Mesothelial cell of epicardium (in vitro differentiated cells): ENCODE measurements at regions not wholly inside any gene's neighbourhood (a gene's known extent, or its start where the extent isn't known, plus 50 kb on each side); places are given as distances from the start of the nearest gene placed in this dataset.

ENCODE experiments used
- DNase-seq, 2 experiments: peaks; one replicate each; pipeline ENCODE4 v3.0.0; 2021; ENCODE audit warnings: low spot score in 2 of 2; ENCODE audit not compliant: unreplicated experiment in 2 of 2
- H3K27ac Mint-ChIP-seq: 2 replicates; pipeline ENCODE4 v1.8.0; 2021; ENCODE audit warnings: mixed read lengths
- H3K27me3 Mint-ChIP-seq: 2 replicates; pipeline ENCODE4 v1.8.0; 2021; ENCODE audit warnings: low read depth, mixed read lengths
- H3K36me3 Mint-ChIP-seq: 2 replicates; pipeline ENCODE4 v1.8.0; 2021; ENCODE audit warnings: mixed read lengths
- H3K4me1 Mint-ChIP-seq: 2 replicates; pipeline ENCODE4 v1.8.0; 2021; ENCODE audit warnings: mixed read lengths
- H3K4me3 Mint-ChIP-seq: 2 replicates; pipeline ENCODE4 v1.8.0; 2021; ENCODE audit warnings: mild to moderate bottlenecking, moderate library complexity, mixed read lengths
- H3K9me3 Mint-ChIP-seq: 2 replicates; pipeline ENCODE4 v1.8.0; 2021; ENCODE audit warnings: mixed read lengths
- TF ChIP-seq, protein P1 (sequence below): fragments of 200-600 bp; sonication (generic); IDR thresholded peaks from one replicate; pipeline ENCODE4 v1.5.0; 2021; ENCODE audit warnings: antibody characterized with exemption; ENCODE audit not compliant: unreplicated experiment

DNA sequence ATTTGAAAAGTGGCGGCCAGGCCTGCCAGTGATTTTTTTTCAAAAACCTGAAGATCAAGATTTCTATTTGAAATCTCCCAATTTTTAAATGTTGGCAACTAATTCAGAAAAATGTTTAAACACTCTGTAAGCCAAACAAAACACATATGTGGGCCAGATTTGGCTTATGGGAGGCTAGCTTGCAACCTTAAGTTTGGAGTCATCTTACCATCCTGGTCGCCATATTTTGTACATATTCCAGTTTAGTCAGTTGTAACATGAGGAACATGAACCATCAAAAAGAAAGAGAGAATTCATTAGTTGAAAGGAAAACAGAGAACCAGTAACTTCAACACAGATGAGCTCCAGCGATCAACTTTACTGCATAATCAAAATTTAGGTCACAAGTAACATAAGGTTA lies 115.4 kb downstream of the TMEM26 start:
- H3K9me3 Mint-ChIP-seq: peaks cover 7% of the 10 kb centered on the region

DNA sequence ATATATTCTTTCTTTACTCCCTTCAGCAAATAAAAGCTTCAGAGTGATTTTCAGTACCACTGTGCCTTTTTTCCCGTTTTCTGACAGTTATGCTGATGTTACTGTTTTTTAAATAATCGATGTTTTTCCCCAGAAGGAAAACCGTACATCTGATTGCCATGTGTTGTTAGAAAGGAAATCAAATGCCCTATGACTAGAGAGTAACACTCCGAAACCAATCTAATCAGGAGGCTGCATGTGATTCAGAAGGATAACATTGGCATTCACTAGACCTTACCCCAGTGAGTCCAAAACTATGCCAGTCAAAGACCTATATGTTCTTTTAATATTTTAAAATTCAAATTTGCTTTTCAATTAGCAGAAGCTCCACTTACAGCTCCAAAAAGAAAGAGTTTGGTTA lies 116.3 kb downstream of the TMEM26 start:
- Mint-ChIP-seq H3K4me3 (no peak overlapping the region), H3K9me3 (peaks cover 3% of the 10 kb centered on the region), H3K27me3 (peaks cover 8% of the 10 kb centered on the region), H3K27ac (no peak overlapping the region), H3K36me3 (no peaks in the 10 kb centered on the region), H3K4me1 (no peaks in the 10 kb centered on the region)
- no peak for DNase-seq
- TF ChIP-seq, protein P1, sequence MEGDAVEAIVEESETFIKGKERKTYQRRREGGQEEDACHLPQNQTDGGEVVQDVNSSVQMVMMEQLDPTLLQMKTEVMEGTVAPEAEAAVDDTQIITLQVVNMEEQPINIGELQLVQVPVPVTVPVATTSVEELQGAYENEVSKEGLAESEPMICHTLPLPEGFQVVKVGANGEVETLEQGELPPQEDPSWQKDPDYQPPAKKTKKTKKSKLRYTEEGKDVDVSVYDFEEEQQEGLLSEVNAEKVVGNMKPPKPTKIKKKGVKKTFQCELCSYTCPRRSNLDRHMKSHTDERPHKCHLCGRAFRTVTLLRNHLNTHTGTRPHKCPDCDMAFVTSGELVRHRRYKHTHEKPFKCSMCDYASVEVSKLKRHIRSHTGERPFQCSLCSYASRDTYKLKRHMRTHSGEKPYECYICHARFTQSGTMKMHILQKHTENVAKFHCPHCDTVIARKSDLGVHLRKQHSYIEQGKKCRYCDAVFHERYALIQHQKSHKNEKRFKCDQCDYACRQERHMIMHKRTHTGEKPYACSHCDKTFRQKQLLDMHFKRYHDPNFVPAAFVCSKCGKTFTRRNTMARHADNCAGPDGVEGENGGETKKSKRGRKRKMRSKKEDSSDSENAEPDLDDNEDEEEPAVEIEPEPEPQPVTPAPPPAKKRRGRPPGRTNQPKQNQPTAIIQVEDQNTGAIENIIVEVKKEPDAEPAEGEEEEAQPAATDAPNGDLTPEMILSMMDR: no peak

More for the DNA sequence above, 115.4 kb downstream of the TMEM26 start:
- peaks cover 14% of the 10 kb centered on the region for H3K27me3 Mint-ChIP-seq
- no peak overlapping the region for H3K27ac Mint-ChIP-seq
- H3K36me3 Mint-ChIP-seq: no peaks in the 10 kb centered on the region
- H3K4me1 Mint-ChIP-seq: no peaks in the 10 kb centered on the region
- no peak overlapping the region for H3K4me3 Mint-ChIP-seq
- TF ChIP-seq, protein P1: no peak
- DNase-seq: no peak

DNA sequence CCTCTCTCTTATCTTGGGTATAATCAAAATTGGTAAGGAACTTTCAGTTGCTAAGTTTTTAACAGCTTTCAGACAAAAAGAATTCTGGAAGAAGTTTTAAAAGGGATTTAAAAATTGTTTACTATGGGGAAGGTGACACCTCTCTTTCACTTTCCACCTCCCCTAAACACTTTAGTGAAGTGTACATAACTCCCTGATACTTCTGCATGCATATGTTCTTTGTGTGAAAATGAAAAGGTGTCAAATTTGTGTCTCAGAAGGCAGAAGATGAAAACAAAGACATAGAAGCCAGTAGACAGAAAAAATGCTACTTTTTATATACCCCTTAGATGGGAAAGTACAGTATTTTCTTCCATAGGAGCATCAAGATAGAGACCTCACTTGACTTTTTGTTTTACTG lies 117.8 kb downstream of the TMEM26 start:
- Mint-ChIP-seq H3K9me3 (peaks cover 3% of the 10 kb centered on the region), H3K27ac (no peak overlapping the region), H3K27me3 (peaks cover 8% of the 10 kb centered on the region), H3K4me1 (no peaks in the 10 kb centered on the region), H3K4me3 (no peak overlapping the region), H3K36me3 (no peaks in the 10 kb centered on the region)
- TF ChIP-seq, protein P1: no peak
- DNase-seq: no peak

DNA sequence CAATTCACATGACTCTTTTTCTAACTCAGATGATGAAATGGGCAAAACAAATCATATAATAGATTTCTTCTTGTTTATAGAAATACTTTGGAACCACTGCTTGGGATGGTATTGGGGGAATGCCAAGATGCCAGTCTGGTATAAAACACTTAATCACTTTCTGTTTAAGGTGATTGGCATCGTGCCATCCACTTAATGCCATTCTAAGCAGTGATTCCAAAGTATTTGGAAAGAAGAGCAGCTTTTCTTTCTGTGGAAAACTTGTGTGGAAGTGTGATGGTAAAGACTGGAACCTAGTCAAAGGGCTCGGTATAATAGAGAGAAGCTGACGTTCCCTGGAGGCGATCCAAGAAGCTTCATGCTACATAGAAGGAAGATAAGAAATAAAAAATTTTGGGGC lies 120.6 kb downstream of the TMEM26 start:
- H3K36me3 Mint-ChIP-seq: peaks cover 2% of the 10 kb centered on the region
- H3K27ac Mint-ChIP-seq: no peak overlapping the region
- H3K27me3 Mint-ChIP-seq: peaks cover 3% of the 10 kb centered on the region
- no peak for DNase-seq
- no peaks in the 10 kb centered on the region for H3K4me1 Mint-ChIP-seq
- H3K4me3 Mint-ChIP-seq: no peak overlapping the region
- TF ChIP-seq, protein P1: no peak
- peaks cover 24% of the 10 kb centered on the region for H3K9me3 Mint-ChIP-seq

DNA sequence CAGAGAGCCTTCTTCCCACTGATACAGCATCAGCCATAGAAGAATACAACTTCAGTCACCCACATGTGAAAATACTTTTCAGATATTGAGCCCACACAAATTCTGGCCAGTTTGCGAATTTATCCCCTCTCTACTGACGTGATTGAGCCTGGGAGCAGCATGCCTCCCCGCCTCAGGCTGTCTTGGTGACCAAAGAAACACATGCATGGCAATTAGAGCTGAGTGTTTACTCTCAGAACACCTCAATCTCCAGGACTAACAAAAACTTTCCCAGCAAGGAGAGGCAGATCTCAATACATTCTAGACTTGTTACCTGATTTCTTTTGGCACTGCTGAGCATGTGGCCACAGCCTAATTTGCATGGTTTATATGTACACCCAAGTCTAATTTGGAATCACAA lies 122.5 kb downstream of the TMEM26 start:
- peaks cover 2% of the 10 kb centered on the region for H3K36me3 Mint-ChIP-seq
- TF ChIP-seq, protein P1: no peak
- H3K9me3 Mint-ChIP-seq: peaks cover 27% of the 10 kb centered on the region
- H3K27me3 Mint-ChIP-seq: peaks cover 3% of the 10 kb centered on the region
- DNase-seq: no peak
- no peaks in the 10 kb centered on the region for H3K4me1 Mint-ChIP-seq
- no peak overlapping the region for H3K4me3 Mint-ChIP-seq
- H3K27ac Mint-ChIP-seq: no peak overlapping the region

DNA sequence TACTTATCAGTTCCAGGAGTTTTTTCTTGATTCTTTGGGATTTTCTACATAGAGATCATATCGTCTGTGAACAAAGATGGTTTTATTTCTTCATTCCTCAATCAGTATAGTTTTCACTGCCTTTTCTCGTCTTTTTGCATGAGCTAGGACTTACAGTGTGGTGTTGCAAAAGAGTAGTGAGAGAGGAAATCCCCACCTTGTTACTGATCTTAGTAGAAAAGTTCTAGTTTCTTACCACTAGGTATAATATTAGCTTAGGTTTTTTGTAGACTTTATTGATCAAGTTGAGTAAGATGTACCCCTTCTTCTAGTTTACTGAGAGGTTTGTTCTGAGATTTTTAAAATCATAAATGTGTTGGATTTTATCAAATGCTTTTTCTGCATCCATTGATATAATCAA lies 123.3 kb downstream of the TMEM26 start:
- H3K9me3 Mint-ChIP-seq: peaks cover 27% of the 10 kb centered on the region
- TF ChIP-seq, protein P1: no peak
- H3K4me1 Mint-ChIP-seq: peaks cover 5% of the 10 kb centered on the region

More for the DNA sequence above, 123.3 kb downstream of the TMEM26 start:
- H3K36me3 Mint-ChIP-seq: peaks cover 2% of the 10 kb centered on the region
- peaks cover 7% of the 10 kb centered on the region for H3K27me3 Mint-ChIP-seq
- DNase-seq: no peak
- no peak overlapping the region for H3K4me3 Mint-ChIP-seq
- H3K27ac Mint-ChIP-seq: no peak overlapping the region
